WTC11 (cell line): ENCODE measurements at regions not wholly inside any gene's neighbourhood (a gene's known extent, or its start where the extent isn't known, plus 50 kb on each side); places are given as distances from the start of the nearest gene placed in this dataset.
"Not testable (repeated sequence)": the region's sequence is repeated elsewhere in the genome, so short reads cannot be mapped to it uniquely, and the experiment has no call there.

Experiments used
- AFF4 ChIP-seq: sonication (generic); formaldehyde crosslinking; IDR thresholded peaks from 2 replicates; pipeline ENCODE4 v1.8.1; 2023; ENCODE audit warnings: mild to moderate bottlenecking, missing genetic modification reagents, borderline replicate concordance
- ATF2 ChIP-seq: sonication (generic); formaldehyde crosslinking; IDR thresholded peaks from 2 replicates; pipeline ENCODE4 v1.8.1; 2022; ENCODE audit warnings: low read depth, missing genetic modification reagents, borderline replicate concordance
- CREB1 ChIP-seq: sonication (generic); formaldehyde crosslinking; IDR thresholded peaks from 2 replicates; pipeline ENCODE4 v1.8.0; 2023; ENCODE audit warnings: mild to moderate bottlenecking, missing genetic modification reagents
- CTCF ChIP-seq: fragments of 200-600 bp; IDR thresholded peaks from 2 replicates; pipeline ENCODE4 v1.8.0; 2022; ENCODE audit warnings: antibody characterized with exemption
- MAX ChIP-seq: sonication (generic); formaldehyde crosslinking; IDR thresholded peaks from 2 replicates; pipeline ENCODE4 v1.8.0; 2022; ENCODE audit warnings: mild to moderate bottlenecking, missing genetic modification reagents
- OVOL2 ChIP-seq: fragments of 250-450 bp; sonication (Bioruptor Pico); IDR thresholded peaks from 2 replicates; pipeline ENCODE4 v1.9.0; 2021; ENCODE audit warnings: mild to moderate bottlenecking, borderline replicate concordance
- PRDM15 ChIP-seq: sonication (generic); formaldehyde crosslinking; IDR thresholded peaks from 2 replicates; pipeline ENCODE4 v1.8.0; 2022; ENCODE audit warnings: missing genetic modification reagents
- PREB ChIP-seq: sonication (generic); formaldehyde crosslinking; IDR thresholded peaks from 2 replicates; pipeline ENCODE4 v1.8.1; 2022; ENCODE audit warnings: mild to moderate bottlenecking, missing genetic modification reagents, moderate library complexity, borderline replicate concordance
- RELA ChIP-seq: sonication (generic); formaldehyde crosslinking; IDR thresholded peaks from 2 replicates; pipeline ENCODE4 v1.8.1; 2022; ENCODE audit warnings: missing genetic modification reagents, mild to moderate bottlenecking, borderline replicate concordance
- SP1 ChIP-seq: sonication (generic); formaldehyde crosslinking; conservative IDR thresholded peaks from 2 replicates; pipeline ENCODE4 v1.8.1; 2022; ENCODE audit warnings: missing genetic modification reagents
- ZBTB43 ChIP-seq: sonication (generic); formaldehyde crosslinking; IDR thresholded peaks from 2 replicates; pipeline ENCODE4 v1.8.1; 2023; ENCODE audit warnings: mild to moderate bottlenecking, missing genetic modification reagents

- not testable (repeated sequence) for TF ChIP-seq ATF2; SP1; AFF4 (CRISPR knock-in tag); PREB (CRISPR knock-in tag); MAX; PRDM15 (CRISPR knock-in tag); CREB1 (CRISPR knock-in tag); ZBTB43; RELA; OVOL2 (CRISPR knock-in tag)
- peak; percentile 91 for TF ChIP-seq CTCF
Observed at GRCh38 chr3:198167339-198168039, 207.5 kb downstream of the LMLN start.
